Fibroblast of pulmonary artery (primary cell): ENCODE measurements at regions not wholly inside any gene's neighbourhood (a gene's known extent, or its start where the extent isn't known, plus 50 kb on each side); places are given as distances from the start of the nearest gene placed in this dataset.
A peak's percentile ranks its signal among the peaks of the same experiment; 100 is the strongest.

Source experiments
- DNase-seq: peaks from one replicate; pipeline ENCODE4 v3.0.0-alpha.2; 2010; ENCODE audit warnings: low read depth
- H3K4me3 ChIP-seq: replicated peaks from 2 replicates; pipeline ENCODE4 v1.5.1; 2011; ENCODE audit warnings: low read depth, mild to moderate bottlenecking, control low read depth, low read length, moderate library complexity
- TF ChIP-seq, protein P1 (sequence below): IDR thresholded peaks from 2 replicates; pipeline ENCODE4 v1.5.1; 2011; ENCODE audit warnings: mild to moderate bottlenecking, control low read depth, low read length, inconsistent platforms; ENCODE audit errors: missing control alignments

DNA sequence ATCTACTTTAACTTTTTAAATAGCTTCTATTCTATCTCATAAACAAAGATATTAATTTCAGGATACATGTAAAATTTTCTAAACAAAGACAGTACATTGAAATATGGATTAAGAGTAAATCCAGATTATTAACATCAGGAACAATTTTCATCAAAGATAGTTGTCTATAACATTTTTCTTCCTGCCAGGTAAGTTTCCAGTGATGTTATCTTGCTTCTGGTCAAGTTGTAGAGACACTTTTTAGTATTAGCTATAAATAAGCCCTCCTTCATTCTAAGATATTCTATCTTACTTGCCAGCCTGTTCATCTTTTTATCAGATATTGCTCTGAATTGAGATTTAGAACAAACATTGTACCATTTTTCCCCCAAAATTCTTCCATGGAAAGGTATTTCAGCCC lies 94.4 kb upstream of the KCTD3 start:
- TF ChIP-seq, protein P1, sequence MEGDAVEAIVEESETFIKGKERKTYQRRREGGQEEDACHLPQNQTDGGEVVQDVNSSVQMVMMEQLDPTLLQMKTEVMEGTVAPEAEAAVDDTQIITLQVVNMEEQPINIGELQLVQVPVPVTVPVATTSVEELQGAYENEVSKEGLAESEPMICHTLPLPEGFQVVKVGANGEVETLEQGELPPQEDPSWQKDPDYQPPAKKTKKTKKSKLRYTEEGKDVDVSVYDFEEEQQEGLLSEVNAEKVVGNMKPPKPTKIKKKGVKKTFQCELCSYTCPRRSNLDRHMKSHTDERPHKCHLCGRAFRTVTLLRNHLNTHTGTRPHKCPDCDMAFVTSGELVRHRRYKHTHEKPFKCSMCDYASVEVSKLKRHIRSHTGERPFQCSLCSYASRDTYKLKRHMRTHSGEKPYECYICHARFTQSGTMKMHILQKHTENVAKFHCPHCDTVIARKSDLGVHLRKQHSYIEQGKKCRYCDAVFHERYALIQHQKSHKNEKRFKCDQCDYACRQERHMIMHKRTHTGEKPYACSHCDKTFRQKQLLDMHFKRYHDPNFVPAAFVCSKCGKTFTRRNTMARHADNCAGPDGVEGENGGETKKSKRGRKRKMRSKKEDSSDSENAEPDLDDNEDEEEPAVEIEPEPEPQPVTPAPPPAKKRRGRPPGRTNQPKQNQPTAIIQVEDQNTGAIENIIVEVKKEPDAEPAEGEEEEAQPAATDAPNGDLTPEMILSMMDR, result no peak
- H3K4me3 ChIP-seq, result no peak overlapping the region

DNA sequence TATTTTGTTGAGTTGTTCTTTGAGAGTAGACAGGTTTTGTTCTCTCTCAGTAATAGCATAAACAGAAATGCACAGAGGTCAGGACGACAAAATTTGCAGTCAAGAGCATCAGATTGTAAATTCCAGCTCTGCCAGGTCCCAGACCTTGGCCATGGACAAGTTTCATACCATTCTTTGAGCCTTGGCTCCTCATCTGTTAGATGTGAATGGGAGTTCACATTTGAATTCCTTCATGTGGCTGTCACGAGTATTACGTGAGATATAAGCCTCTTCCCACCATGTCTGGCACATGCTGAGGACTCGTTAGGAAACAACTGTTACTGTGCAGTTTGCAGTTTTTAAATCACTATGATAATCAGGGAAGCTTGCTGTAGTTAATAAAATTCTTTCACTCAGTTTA lies 93.2 kb upstream of the KCTD3 start:
- TF ChIP-seq, protein P1, result no peak
- DNase-seq, result peak; percentile 1
- H3K4me3 ChIP-seq, result no peak overlapping the region

More for the DNA sequence above, 94.4 kb upstream of the KCTD3 start:
- DNase-seq, result no peak

DNA sequence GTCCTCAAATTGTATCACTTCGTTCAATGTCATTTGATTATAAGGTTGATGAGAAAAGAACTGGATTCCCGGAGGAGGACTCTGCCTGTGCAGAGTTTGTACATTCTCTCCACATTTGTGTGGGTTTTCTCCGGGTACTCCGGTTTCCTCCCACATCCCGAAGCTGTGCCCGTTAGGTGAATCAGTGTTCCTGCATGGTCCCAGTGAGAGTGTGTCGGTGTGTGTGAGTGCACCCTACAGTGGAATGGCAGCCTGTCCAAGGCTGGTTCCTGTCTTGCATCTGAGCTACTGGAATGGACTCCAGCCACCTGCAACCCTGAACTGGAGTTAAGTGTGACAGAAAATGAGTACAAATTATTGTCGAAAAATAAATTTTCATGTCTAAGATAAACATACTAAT lies 92.2 kb upstream of the KCTD3 start:
- DNase-seq, result no peak
- TF ChIP-seq, protein P1, result no peak
- no peak overlapping the region for H3K4me3 ChIP-seq

DNA sequence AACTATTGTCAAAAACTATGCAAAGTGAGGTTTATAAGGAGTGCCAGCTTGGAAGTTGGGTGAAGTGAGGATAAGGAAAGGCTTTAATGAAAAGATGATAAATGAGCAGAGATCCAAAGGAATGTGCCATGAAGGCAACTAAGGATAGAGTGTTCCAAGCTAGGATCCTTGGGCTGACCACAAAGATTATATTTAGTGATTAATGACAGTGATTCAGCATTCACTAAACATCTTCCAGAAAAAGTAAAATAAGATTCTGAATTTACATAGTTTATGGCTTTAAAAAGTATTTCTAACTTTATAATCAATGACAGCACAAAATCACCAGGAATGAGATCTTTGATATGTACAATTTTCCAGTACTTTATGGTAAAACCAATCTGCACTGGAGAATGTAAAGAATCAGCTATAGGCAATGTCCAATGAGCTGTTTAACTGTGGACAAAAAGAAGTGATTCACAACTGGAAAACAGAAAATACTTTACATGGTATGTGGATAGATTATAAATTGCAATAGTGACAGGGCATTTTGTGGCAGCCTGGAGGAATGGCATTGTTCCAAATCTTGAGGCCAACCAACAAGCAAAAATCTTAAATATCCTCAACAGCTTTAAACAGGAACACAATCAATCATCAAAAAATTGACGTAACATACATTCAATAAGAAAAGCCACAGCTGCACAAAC lies 91.2 kb upstream of the KCTD3 start:
- TF ChIP-seq, protein P1, result no peak
- peak; percentile 55 for DNase-seq
- no peak overlapping the region for H3K4me3 ChIP-seq

DNA sequence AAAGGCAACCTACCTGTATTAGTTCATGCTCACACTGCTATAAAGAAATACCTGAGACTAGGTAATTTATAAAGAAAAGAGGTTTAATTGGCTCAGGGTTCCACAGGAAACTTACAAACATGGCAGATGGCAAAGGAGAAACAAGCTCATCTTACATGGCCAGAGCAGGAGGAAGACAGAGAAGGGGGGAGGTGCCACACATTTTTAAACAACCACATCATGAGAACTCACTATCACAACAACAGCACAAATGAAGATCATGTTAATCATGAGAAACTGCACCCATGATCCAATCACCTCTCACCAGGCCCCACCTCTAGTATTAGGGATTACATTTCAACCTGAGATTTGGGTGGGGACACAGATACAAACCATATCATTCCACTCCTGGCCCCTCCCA lies 90.6 kb upstream of the KCTD3 start:
- H3K4me3 ChIP-seq, result no peak overlapping the region
- DNase-seq, result peak; percentile 9
- TF ChIP-seq, protein P1, result no peak

DNA sequence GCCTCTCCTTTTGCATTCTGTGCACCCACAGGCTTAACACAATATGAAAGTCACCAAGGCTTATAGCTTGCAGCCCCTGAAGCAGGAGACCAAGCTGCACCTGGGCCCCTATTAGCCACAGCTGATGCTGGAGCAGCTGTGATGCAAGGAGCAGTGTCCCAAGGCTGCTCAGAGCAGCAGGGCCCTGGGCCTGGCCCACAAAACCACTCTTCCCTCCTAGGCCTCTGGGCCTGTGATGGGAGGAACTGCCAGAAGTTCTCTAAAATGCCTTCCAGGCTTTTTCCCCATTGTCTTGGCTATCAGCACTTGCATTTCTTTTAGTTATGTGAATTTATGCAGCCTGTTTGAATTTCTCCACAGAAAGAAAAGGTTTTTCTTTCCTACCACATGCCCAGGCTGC lies 89.5 kb upstream of the KCTD3 start:
- TF ChIP-seq, protein P1, result no peak
- no peak overlapping the region for H3K4me3 ChIP-seq
- no peak for DNase-seq

DNA sequence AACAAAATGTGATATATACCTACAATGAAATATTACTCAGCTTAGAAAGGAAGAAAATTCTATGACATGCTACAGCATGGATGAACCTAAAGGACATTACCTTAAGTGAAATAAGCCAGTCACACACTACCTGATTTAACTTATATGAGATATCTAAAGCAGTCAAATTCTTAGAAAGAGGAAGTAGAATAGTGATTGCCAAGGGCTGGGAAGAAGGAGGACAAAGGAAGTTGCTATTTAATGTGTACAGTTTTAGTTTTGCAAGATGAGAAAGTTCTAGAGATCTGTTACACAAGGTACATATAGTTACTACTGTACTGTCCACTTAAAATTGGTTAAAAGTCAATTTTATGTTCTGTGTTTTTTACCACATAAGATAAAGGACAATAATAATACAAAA lies 87.5 kb upstream of the KCTD3 start:
- TF ChIP-seq, protein P1, result no peak
- DNase-seq, result no peak

More for the DNA sequence above, 87.5 kb upstream of the KCTD3 start:
- no peak overlapping the region for H3K4me3 ChIP-seq
